Skeletal muscle satellite cell (primary cell): ENCODE measurements at regions not wholly inside any gene's neighbourhood (a gene's known extent, or its start where the extent isn't known, plus 50 kb on each side); places are given as distances from the start of the nearest gene placed in this dataset.

ENCODE experiments used
- H3K27me3 ChIP-seq: 2 replicates; pipeline ENCODE4 v1.7.0; 2013; ENCODE audit warnings: low read length; ENCODE audit not compliant: control insufficient read depth, insufficient read depth
- H3K36me3 ChIP-seq: 2 replicates; pipeline ENCODE4 v1.7.0; 2013; ENCODE audit warnings: mild to moderate bottlenecking, control low read depth, low read length; ENCODE audit not compliant: insufficient read depth
- H3K4me1 ChIP-seq: 2 replicates; pipeline ENCODE4 v1.7.0; 2013; ENCODE audit warnings: low read length; ENCODE audit not compliant: control insufficient read depth, insufficient read depth
- H3K4me2 ChIP-seq: 2 replicates; pipeline ENCODE4 v1.7.0; 2013; ENCODE audit warnings: mild to moderate bottlenecking, low read length
- H3K4me3 ChIP-seq: 2 replicates; pipeline ENCODE4 v1.7.0; 2013; ENCODE audit warnings: low read length
- H3K9ac ChIP-seq: 2 replicates; pipeline ENCODE4 v1.7.0; 2013; ENCODE audit warnings: mild to moderate bottlenecking, low read depth, low read length, moderate library complexity
- H3K9me3 ChIP-seq: replicated peaks from 2 replicates; pipeline ENCODE4 v1.7.0; 2013; ENCODE audit warnings: mild to moderate bottlenecking, control low read depth, low read length

DNA sequence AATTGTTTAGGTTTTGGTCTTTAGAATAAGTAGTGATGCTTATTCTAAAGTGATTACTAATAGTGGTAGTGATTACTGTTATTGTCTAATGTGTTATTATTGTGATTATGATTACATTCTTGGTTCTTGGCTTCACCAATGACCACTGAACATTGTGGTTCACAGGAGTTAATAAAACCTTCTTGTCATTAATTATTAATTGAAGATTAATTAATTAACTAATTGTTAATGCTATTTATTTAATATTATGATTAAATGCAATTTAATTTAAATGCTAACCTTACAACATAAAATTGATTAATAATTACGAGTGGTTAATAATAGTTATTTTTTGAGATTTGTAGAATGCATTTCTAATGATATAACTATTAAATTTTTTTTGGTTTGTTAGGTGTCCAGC lies 747.7 kb upstream of the POM121L12 start:
- H3K4me2 ChIP-seq, result no peak overlapping the region
- H3K9ac ChIP-seq, result no peak overlapping the region
- no peak overlapping the region for H3K4me3 ChIP-seq
- H3K27me3 ChIP-seq, result no peaks in the 10 kb centered on the region
- H3K36me3 ChIP-seq, result no peaks in the 10 kb centered on the region
- H3K9me3 ChIP-seq, result no peaks in the 10 kb centered on the region
- H3K4me1 ChIP-seq, result no peaks in the 10 kb centered on the region

DNA sequence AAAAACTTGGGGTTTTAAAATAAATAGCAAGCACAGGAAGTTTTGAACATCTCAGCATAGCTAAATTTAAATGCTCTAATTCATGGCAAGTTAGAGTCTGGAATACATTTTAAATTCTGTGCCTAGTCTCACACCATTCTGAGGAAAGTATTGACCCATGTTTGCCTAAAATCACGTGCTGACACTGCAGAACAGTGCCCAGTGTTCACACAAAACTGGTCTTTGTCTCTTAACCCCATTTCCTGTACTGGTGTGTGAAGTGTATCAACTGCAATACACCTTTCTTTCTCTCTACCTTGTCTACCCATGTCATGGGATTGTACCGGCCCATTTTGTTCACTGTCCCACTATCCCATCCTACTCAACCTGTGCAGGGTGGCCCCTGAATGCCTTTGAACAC lies 749.7 kb upstream of the POM121L12 start:
- no peak overlapping the region for H3K4me2 ChIP-seq
- H3K9me3 ChIP-seq, result no peaks in the 10 kb centered on the region
- no peaks in the 10 kb centered on the region for H3K36me3 ChIP-seq
- H3K4me1 ChIP-seq, result no peaks in the 10 kb centered on the region
- H3K27me3 ChIP-seq, result no peaks in the 10 kb centered on the region
- no peak overlapping the region for H3K9ac ChIP-seq
- no peak overlapping the region for H3K4me3 ChIP-seq

DNA sequence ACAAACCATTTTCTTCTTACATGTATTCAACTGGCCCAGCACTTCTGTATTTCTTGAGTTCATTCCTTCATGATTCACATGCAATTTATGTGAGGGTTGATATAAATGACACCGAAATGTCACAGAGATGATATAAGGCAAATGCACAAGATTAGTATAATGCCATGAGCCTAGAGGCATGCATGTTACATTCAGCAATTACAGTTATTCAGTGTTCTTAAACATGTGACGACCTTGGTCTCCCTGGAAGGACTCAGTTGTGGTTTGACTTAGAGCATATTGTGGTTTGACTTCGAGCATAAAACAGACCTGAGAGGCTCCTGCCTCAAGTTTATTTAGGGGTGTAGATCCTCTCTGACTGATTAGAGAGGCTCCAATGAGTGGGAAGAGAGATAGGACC lies 752.1 kb upstream of the POM121L12 start:
- no peak overlapping the region for H3K4me3 ChIP-seq
- H3K36me3 ChIP-seq, result no peaks in the 10 kb centered on the region
- H3K9me3 ChIP-seq, result no peaks in the 10 kb centered on the region
- no peaks in the 10 kb centered on the region for H3K27me3 ChIP-seq
- H3K9ac ChIP-seq, result no peak overlapping the region
- H3K4me2 ChIP-seq, result no peak overlapping the region
- no peaks in the 10 kb centered on the region for H3K4me1 ChIP-seq

DNA sequence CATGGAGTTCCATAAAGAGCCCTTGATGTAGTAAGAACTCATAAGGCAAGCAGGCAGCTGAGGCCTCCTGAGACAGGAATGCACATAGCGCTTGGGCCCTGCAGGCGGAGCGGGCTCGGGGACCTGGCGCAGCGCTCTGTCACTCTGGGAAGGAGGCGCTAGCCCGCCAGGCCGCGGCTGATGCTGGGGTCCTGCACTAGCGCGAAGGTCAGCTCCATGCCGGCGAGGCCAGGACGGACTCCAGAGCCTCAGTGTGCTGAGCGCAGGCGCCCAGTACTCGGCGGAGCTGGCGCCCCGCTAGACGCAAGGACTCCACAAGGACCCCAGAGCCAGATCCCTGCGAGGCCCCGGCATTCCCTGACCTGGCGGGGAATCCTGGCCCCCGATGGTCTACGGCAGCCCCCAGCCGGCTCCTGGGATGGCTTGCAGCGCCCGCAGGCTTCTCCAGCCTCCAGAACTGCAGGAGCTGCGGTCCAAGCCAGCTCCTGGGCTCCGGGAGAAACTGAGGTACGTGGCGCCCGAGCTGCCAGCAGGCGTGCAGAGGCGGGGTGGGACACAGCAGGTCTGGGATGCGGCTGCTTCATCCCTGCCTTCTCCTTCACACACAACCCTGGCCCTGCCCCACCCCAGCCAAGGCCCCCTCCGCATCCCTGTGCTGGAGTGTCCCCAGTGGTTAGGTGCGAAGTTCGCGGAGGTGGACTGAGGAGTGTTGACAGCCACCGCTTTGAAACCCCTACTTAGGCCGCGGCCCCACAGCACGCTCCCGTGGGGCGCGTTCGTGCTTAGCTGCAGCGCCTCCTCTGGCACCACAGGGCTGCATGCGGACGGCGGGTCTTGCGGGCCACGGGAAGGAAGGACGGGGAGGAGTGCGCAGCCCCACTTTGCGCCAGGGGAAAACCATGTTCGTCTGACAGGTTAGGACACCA lies 761.5 kb upstream of the POM121L12 start:
- peaks cover 4% of the 10 kb centered on the region for H3K4me1 ChIP-seq
- peak overlapping the region; percentile 54 for H3K4me3 ChIP-seq
- peaks cover 5% of the 10 kb centered on the region for H3K9me3 ChIP-seq
- H3K36me3 ChIP-seq, result no peaks in the 10 kb centered on the region
- peak overlapping the region; percentile 63 for H3K4me2 ChIP-seq
- H3K9ac ChIP-seq, result peak overlapping the region; percentile 35
- H3K27me3 ChIP-seq, result no peaks in the 10 kb centered on the region

DNA sequence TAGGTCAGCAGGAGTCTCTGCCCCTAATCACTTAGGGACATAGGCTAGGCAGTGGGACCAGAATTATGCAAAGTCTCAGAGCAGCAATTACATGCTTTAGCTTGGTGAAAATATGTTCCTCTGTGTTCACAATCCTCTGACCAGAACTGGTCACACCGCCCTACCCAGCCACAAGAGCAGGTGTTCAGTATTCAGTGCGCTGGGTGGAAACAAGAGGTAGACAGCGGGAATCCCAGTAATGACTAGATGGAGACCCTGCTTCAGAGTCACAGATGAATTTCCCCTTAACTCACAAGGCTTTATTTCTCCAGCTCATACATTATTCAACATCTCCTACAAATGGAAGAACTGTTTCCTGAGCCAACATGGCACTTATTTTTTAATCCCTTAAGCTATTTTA lies 763.7 kb upstream of the POM121L12 start:
- no peak overlapping the region for H3K4me3 ChIP-seq
- H3K27me3 ChIP-seq, result no peaks in the 10 kb centered on the region
- H3K9me3 ChIP-seq, result no peaks in the 10 kb centered on the region
- H3K9ac ChIP-seq, result no peak overlapping the region
- H3K4me2 ChIP-seq, result no peak overlapping the region
- H3K4me1 ChIP-seq, result peaks cover 4% of the 10 kb centered on the region
- H3K36me3 ChIP-seq, result no peaks in the 10 kb centered on the region

- Histone ChIP-seq H3K4me3 (no peak overlapping the region), H3K27me3 (no peaks in the 10 kb centered on the region), H3K4me2 (no peak overlapping the region), H3K36me3 (no peaks in the 10 kb centered on the region), H3K9ac (no peak overlapping the region), H3K9me3 (no peaks in the 10 kb centered on the region), H3K4me1 (peaks cover 4% of the 10 kb centered on the region)
Measured at GRCh38 chr7:52270301-52270700, 765.1 kb upstream of the POM121L12 start.

DNA sequence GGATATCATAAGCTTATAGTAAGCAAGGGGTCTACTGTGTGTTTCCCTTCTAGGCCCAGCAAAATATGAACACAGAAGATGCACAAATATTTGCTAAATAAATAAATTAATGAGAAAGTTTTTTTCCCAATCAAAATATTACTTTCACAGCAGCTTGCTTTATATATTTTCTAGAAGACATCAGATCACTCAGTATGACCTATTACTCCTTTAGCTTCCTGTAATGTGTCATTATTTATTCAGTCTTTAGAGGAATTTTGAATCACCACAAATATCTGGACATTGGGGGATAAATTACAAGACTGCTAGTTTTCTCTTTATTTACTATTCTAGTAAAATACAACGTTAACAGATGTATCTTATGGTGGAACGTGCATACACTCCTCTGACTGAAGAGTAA lies 765.8 kb upstream of the POM121L12 start:
- no peaks in the 10 kb centered on the region for H3K27me3 ChIP-seq
- H3K36me3 ChIP-seq, result no peaks in the 10 kb centered on the region
- H3K4me1 ChIP-seq, result peaks cover 4% of the 10 kb centered on the region
- H3K4me3 ChIP-seq, result no peak overlapping the region
- no peak overlapping the region for H3K9ac ChIP-seq
- H3K9me3 ChIP-seq, result no peaks in the 10 kb centered on the region
- H3K4me2 ChIP-seq, result no peak overlapping the region

- Histone ChIP-seq H3K36me3 (no peaks in the 10 kb centered on the region), H3K4me1 (no peaks in the 10 kb centered on the region), H3K9ac (no peak overlapping the region), H3K4me2 (no peak overlapping the region), H3K27me3 (no peaks in the 10 kb centered on the region), H3K9me3 (no peaks in the 10 kb centered on the region), H3K4me3 (no peak overlapping the region)
Measured at GRCh38 chr7:52261057-52261456, 774.4 kb upstream of the POM121L12 start.

DNA sequence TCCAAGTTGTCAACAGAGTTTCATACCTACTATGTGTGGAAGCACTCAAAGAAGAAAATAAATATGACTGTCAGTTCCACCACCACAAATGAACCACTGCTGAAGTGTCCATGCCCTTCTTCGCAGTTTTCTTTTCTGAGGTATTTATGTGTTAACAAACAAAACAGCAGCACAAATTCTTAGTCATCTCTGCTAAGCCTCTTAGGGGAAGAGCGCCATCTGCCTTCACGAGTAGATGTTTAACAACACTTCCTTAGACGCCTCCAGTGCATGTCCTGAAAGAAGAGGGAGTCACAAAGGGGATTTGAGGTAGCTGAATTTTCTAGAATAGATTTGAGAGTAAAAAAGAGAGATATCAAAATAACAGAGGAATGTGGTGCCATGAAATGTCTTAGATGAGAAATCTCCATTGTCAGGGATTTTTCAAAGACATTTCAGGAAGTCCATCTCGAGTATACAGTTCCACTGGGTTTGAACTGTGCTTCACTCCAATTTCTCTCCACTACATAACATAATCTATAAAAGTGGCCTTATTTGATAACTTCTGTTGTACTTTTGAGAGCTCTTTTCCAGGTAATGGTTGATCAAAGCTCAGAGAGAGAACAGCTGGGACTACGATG lies 775.3 kb upstream of the POM121L12 start:
- no peaks in the 10 kb centered on the region for H3K9me3 ChIP-seq
- no peak overlapping the region for H3K9ac ChIP-seq
- H3K36me3 ChIP-seq, result no peaks in the 10 kb centered on the region
- H3K4me1 ChIP-seq, result no peaks in the 10 kb centered on the region
- H3K4me2 ChIP-seq, result no peak overlapping the region
- no peak overlapping the region for H3K4me3 ChIP-seq
- H3K27me3 ChIP-seq, result no peaks in the 10 kb centered on the region

- no peak overlapping the region for H3K9ac ChIP-seq
- H3K27me3 ChIP-seq, result no peaks in the 10 kb centered on the region
- H3K4me2 ChIP-seq, result no peak overlapping the region
- no peaks in the 10 kb centered on the region for H3K9me3 ChIP-seq
- H3K36me3 ChIP-seq, result no peaks in the 10 kb centered on the region
- no peak overlapping the region for H3K4me3 ChIP-seq
- no peaks in the 10 kb centered on the region for H3K4me1 ChIP-seq
Measured at GRCh38 chr7:52257890-52258289, 777.5 kb upstream of the POM121L12 start.

- H3K4me2 ChIP-seq, result no peak overlapping the region
- H3K4me3 ChIP-seq, result no peak overlapping the region
- H3K9ac ChIP-seq, result no peak overlapping the region
- no peaks in the 10 kb centered on the region for H3K9me3 ChIP-seq
- H3K4me1 ChIP-seq, result no peaks in the 10 kb centered on the region
- no peaks in the 10 kb centered on the region for H3K27me3 ChIP-seq
- H3K36me3 ChIP-seq, result no peaks in the 10 kb centered on the region
Measured at GRCh38 chr7:52254396-52255010, 780.9 kb upstream of the POM121L12 start.
